Inflammatory macrophage treated with lipopolysaccharide for 4 hours (primary cell): ENCODE measurements at regions not wholly inside any gene's neighbourhood (a gene's known extent, or its start where the extent isn't known, plus 50 kb on each side); places are given as distances from the start of the nearest gene placed in this dataset.

Experiments
- DNase-seq: peaks from one replicate; pipeline ENCODE4 v3.0.0-alpha.2; 2020

- no peak for DNase-seq
Measured at GRCh38 chr2:195606179-195606578, 50.8 kb upstream of the SLC39A10 start.

DNA sequence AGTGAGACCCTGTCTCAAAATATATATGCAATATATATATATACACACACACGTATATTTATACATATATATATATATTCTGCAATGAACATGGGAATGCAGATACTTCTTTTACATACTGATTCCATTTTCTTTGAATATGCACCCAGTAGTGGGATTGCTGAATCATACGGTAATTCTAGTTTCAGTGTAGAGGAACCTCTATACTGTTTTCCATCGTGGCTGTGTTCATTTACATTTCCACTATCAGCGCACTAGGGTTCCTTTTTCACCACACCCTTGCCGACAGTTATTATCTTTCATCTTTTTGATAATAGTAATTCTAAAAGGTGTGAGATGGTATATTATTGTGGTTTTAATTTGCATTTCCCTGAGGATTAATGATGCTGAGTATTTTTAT is 52.3 kb upstream of the SLC39A10 start:
- DNase-seq, result no peak

- DNase-seq, result peak; percentile 60
Measured at GRCh38 chr2:195603998-195604397, 53.0 kb upstream of the SLC39A10 start.

- DNase-seq, result no peak
Measured at GRCh38 chr2:195603408-195603807, 53.6 kb upstream of the SLC39A10 start.

DNA sequence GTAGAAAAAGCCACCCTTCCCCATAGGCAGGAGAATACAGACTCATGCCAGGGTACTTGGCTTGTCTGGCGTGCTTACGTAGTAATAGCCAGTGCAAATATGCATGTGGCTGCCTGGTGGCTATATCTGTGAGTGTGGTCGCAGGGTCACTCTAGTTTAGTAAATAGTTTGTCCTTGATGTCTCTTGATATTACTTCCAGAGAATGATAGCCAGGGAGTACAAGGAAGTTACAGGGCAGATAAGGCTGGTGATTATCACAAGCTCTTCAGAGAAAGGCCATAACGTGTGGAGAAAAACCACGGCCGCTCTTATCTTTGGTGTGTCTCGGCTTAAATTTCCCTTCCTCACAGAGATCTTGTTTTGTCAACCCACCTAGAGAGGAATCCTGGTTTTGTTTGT is 54.3 kb upstream of the SLC39A10 start:
- no peak for DNase-seq

DNA sequence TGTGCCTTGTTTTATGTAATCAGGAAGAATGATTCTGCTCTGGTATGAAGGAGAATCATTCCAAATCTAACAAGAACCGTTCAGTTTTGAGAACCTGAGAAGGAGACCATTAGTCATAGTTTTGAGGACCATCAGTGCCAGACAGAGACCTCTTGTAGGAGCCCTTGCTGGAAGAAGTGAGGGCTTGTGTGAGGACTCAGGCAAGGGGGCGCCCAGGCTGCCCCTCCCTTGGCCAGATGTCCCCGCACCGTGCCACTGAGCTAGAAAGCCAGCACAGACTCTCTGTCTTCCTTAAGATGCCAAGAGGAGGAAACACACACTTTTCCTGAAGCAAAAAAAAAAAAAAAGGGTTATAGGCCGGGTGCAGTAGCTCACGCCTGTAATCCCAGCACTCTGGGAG is 55.7 kb upstream of the SLC39A10 start:
- DNase-seq, result no peak

GRCh38 chr2:195600778-195601177 is 56.2 kb upstream of the SLC39A10 start:
- DNase-seq, result no peak

GRCh38 chr2:195596840-195597239 is 60.2 kb upstream of the SLC39A10 start:
- no peak for DNase-seq

GRCh38 chr2:195595825-195596224 is 61.2 kb upstream of the SLC39A10 start:
- DNase-seq, result peak; percentile 72

DNA sequence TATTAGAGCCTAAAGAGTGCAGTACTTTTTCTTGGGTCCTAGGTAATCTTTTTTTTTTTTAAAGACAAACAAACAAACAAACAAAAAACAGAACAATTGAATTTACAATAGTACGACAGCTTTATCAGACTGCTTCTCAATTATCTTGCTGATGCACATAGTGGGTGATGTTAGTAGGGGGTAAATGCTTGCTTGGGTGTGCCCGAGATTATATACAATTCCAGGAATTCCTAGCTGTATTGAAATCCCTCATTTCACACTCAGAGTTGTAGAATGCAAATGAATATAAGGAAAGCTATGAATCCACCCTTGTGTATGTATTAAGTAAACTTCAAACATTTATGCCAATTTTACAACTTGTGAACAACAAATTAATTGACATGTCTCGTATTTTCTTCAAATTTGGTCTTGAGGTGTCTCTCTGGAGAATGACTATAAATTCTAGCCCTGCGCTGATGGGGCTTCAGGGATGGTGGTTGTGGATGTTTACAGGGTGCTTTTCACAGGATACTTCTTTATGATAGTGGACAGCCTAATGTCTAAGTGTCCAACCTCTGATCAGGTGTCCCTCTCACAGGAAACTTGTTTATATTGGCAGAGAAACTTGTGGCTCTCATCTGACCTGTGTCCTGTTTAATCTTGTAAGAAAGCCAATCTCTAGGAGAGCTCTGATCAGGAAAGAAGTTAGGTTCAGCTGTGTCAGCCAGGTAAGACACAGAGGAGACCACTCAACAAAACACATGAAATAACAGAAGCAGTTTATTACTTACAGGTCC is 61.9 kb upstream of the SLC39A10 start:
- DNase-seq, result no peak

DNA sequence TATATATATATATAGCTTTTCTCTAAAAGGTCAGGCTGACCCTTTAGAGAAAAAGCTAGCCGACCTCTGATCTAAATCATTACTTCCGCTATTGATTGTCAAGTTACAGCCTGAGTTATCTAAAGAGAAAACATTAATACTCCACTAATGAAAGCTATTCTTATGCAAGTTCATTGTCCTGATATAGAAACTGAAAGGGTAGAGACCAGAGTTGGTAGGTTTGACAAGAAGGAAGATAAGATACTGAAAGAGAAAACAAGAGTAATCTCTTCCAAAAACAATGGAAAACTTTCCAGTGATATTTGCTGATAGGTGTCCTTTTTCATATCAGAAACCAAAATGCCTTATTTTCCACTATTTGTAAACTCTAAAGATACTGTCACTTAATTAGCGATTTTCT is 62.8 kb upstream of the SLC39A10 start:
- peak; percentile 77 for DNase-seq

DNA sequence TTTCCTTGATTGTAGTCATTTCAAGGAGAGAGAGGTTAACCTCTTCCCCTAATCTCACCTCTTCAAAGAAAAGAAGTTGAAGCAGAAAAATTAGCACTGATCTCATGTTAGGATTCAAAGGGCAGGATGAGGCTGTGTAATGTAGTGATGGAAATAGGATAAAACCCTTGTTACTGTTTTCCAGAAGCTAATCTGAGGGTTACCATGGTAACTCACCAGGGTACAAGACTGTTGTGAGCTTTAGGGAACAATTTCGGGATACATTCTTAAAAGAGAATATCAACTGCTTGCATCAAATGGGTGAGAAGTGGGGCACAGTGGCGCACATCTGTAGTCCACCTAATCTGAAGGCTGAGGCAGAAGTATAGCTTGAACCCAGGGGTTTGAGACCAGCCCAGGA is 64.9 kb upstream of the SLC39A10 start:
- DNase-seq, result no peak

GRCh38 chr2:195590861-195591205 is 66.2 kb upstream of the SLC39A10 start:
- DNase-seq, result peak; percentile 65

GRCh38 chr2:195590199-195590860 is 66.7 kb upstream of the SLC39A10 start:
- no peak for DNase-seq

DNA sequence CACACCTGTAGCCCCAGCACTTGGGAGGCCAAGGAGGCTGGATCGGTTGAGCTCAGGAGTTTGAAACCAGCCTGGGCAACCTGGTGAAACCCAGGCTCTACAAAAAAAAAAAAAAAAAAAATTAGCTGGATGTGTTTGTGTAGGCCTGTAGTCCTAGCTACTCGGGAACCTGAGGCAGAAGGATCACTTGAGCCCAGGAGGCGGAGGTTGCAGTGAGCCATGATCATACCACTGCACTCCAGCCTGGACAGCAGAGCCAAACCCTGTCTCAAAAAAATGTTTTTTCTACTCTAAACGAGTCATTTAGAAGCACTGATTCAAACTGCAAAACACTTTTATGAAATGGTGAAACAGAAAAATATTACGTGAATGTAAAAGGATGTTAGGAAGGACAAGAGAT is 69.1 kb upstream of the SLC39A10 start:
- no peak for DNase-seq

DNA sequence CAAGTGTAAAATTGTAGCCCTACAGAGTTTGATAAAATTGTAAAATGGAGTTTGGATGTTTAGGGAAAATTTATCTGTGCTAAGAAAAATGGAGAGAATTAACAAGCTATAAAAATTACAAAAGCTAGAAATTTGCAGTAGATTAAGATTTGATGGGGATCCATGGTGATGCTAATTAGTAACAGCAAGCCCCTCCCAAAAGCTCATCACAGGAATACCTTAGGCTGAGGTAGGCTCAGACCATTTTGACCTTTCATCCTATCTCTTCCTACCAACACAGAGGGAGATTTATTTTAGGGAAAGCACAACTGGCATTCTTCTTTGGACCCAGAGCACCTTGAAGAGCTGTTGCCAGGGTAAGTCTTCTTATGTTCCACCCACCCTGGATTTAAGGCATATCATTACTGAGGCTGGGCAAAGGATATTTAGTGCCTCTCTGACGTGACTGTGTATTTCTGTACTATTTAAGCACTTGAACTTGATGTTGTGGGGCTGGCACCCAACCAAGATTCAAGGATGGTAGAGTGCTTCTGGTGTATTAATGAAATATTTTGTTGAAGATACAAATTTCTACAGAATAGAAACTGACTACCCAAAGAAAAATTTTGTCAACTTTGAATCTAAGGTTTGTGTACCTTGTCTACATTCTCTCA is 70.8 kb upstream of the SLC39A10 start:
- no peak for DNase-seq

DNA sequence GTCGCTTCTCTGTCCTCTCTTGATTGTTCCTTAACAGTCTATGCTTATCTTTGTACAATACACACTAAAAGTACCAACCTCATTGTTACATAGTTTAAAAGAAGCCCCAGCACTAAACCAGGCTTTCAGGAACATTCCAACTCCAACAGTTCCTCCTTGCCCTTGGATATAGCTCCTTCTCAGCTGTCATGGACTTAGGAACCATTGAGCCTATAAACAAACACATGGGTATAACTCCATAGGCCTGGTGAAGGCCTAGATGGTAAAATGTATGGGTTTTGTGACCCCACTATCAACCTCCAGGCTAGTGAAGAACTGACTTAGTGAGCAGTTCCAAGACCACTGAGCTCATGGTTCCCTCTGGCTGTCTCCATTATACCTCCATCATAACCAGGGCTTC is 74.8 kb upstream of the SLC39A10 start:
- no peak for DNase-seq

DNA sequence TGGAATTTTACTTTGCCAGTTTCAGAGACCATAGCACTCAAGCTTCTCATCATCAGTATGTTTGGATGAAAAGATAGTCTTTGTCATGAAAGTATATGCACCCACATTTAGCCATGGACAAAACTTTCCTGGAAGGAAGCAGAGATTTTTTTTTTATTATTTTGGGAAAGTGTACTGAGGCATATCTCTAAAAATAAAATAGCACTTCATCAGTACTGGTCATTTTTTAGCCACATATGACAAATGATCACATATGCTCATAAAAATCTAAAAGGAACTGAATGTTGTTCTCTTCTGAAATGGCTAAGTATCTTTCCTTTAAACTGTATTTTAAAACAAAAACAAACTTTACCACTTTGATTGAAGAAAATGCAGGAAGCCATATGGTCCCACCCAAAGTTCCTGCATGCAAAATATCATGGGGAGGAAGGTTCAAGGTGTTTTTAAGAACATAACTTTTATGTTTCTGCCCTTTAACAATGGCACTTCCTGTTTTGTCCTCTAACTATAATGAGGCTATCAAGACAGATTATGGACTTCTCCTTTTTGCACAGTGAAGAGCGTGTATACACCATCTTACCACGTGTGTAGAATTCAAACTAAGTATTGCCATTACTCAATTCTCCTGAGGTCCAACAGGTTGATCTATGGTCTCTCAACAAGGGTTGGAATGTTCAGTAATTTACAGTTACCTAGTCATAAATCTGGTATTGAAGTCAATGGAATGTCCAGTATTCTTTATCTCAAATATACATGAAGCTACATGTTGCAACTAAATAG is 77.1 kb upstream of the SLC39A10 start:
- DNase-seq, result peak; percentile 80

DNA sequence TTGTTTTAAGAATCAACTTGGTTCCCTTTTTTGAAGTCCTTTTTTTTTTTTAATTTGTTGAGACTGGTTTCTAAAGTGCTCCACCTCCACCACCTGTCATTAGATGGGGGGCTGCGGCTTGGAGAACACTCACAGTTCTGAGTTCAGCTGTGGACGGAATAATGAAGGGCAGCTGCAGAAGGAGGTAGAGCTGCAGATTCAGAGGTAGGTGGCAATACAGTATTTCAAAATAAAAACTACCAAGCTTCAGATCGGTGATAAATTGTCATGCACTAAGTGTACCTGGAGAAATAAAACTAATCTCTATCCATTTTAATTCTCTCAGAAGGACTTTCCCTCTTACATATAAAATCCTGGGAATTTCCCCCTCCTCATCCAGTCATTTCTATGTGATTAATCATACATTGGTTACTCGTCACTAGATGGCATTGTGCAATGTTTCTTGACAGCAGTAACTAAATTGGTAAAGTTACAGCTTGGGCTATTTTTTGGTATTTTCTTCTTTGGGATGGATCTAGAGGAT is 81.1 kb upstream of the SLC39A10 start:
- peak; percentile 95 for DNase-seq

DNA sequence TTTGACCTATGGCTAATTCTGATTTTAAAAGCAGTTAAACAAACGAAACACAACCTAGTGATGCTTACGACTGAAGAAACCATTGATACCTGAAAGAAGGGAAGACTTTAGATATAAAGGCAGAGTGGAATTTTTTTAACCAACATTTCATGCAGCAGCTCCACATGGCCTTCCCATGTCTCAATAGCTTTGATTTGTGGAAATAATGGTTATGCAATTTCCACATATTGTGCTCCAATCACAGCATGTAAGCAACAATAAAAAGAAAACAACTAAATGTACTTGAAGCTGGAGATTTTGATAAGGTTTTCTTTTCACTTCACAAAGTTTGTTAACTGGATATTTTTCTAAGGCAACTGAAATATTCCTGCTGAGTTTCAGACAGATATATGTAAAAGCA is 82.0 kb upstream of the SLC39A10 start:
- peak; percentile 70 for DNase-seq

DNA sequence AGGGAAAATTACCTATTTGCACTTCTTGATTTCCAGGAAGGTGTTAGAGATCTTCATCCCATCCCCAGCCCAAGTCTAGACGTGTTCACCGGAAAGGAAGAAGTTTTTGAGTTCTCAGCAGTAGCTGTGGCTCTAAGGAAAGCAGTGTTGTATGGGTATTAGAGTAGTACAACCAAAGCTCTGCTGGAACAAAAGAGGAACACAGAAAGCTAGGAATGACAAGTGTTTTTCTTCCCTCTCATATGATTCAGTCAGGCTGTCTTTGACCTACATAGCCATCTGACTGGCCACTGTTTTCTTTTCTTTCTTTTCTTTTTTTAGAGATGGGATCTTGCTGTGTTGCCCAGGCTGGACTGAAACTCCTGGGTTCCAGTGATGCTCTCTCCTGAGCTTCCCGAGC is 82.7 kb upstream of the SLC39A10 start:
- peak; percentile 78 for DNase-seq

GRCh38 chr2:195572895-195573683 is 83.9 kb upstream of the SLC39A10 start:
- no peak for DNase-seq
